GM23248 (cell line): ENCODE measurements at regions not wholly inside any gene's neighbourhood (a gene's known extent, or its start where the extent isn't known, plus 50 kb on each side); places are given as distances from the start of the nearest gene placed in this dataset.
"Not testable (repeated sequence)": the region's sequence is repeated elsewhere in the genome, so short reads cannot be mapped to it uniquely, and the experiment has no call there.

Experiments
- DNase-seq: peaks from one replicate; pipeline ENCODE4 v3.0.0-alpha.2; 2015
- H2AFZ ChIP-seq: fragments of 200-600 bp; sonication (generic); 2 replicates; pipeline ENCODE4 v1.6.1; 2016; ENCODE audit warnings: antibody characterized with exemption
- H3F3A ChIP-seq: fragments of 200-600 bp; sonication (generic); 2 replicates; pipeline ENCODE4 v1.6.1; 2016; ENCODE audit warnings: mild to moderate bottlenecking, antibody characterized with exemption, mixed run types; ENCODE audit not compliant: insufficient read depth
- H3K27ac ChIP-seq: fragments of 200-600 bp; sonication (generic); 2 replicates; pipeline ENCODE4 v1.5.1; 2016; ENCODE audit warnings: mild to moderate bottlenecking
- H3K27me3 ChIP-seq: fragments of 200-600 bp; sonication (generic); replicated peaks from 2 replicates; pipeline ENCODE4 v1.6.1; 2016; ENCODE audit warnings: mild to moderate bottlenecking; ENCODE audit not compliant: insufficient read depth
- H3K36me3 ChIP-seq: fragments of 200-600 bp; sonication (generic); 2 replicates; pipeline ENCODE4 v1.6.1; 2016; ENCODE audit warnings: low read depth, mild to moderate bottlenecking
- H3K4me1 ChIP-seq: fragments of 200-600 bp; sonication (generic); 2 replicates; pipeline ENCODE4 v1.6.1; 2016; ENCODE audit warnings: mild to moderate bottlenecking; ENCODE audit not compliant: insufficient read depth
- H3K4me2 ChIP-seq: fragments of 200-600 bp; sonication (generic); one replicate; pipeline ENCODE4 v1.6.1; 2016; ENCODE audit warnings: mild to moderate bottlenecking; ENCODE audit not compliant: unreplicated experiment
- H3K4me3 ChIP-seq: fragments of 200-600 bp; sonication (generic); 2 replicates; pipeline ENCODE4 v1.5.1; 2016; ENCODE audit warnings: mild to moderate bottlenecking
- H3K79me2 ChIP-seq: fragments of 200-600 bp; sonication (generic); 2 replicates; pipeline ENCODE4 v1.6.1; 2016; ENCODE audit warnings: mild to moderate bottlenecking; ENCODE audit not compliant: insufficient read depth
- H3K9ac ChIP-seq: fragments of 200-600 bp; sonication (generic); 2 replicates; pipeline ENCODE4 v1.6.1; 2016; ENCODE audit warnings: mild to moderate bottlenecking
- H3K9me2 ChIP-seq: fragments of 200-600 bp; sonication (generic); 2 replicates; pipeline ENCODE4 v1.6.1; 2016; ENCODE audit warnings: mixed run types, mild to moderate bottlenecking, moderate library complexity; ENCODE audit not compliant: insufficient read depth
- H3K9me3 ChIP-seq: fragments of 200-600 bp; sonication (generic); one replicate; pipeline ENCODE4 v1.6.1; 2017; ENCODE audit warnings: low read depth
- H4K20me1 ChIP-seq: fragments of 200-600 bp; sonication (generic); 2 replicates; pipeline ENCODE4 v1.6.0; 2016; ENCODE audit not compliant: insufficient read depth
- EZH2 ChIP-seq: fragments of 200-600 bp; sonication (generic); IDR thresholded peaks from 2 replicates; pipeline ENCODE4 v1.6.1; 2018; ENCODE audit warnings: antibody characterized with exemption, mild to moderate bottlenecking; ENCODE audit not compliant: insufficient read depth, poor library complexity, severe bottlenecking
- EZH2phosphoT487 ChIP-seq: fragments of 200-600 bp; sonication (generic); IDR thresholded peaks from 2 replicates; pipeline ENCODE4 v1.6.1; 2018; ENCODE audit warnings: antibody characterized with exemption, moderate library complexity, mild to moderate bottlenecking, low read depth; ENCODE audit not compliant: insufficient read depth
- WGBS, 2 experiments: methylation state at CpG; one replicate each; pipeline ENCODE4 v1.1.6; 2015 to 2017; ENCODE audit warnings: low lambda C conversion rate in 2 of 2, low coverage in 1 of 2; ENCODE audit errors: missing lambda C conversion rate in 2 of 2; 5-methylcytosine and 5-hydroxymethylcytosine counted together
- in situ Hi-C: fragments of 300-500 bp; cut with MboI; formaldehyde crosslinking; loops from 2 replicates; pipeline ENCODE4 v1.15.0; 2020

DNA sequence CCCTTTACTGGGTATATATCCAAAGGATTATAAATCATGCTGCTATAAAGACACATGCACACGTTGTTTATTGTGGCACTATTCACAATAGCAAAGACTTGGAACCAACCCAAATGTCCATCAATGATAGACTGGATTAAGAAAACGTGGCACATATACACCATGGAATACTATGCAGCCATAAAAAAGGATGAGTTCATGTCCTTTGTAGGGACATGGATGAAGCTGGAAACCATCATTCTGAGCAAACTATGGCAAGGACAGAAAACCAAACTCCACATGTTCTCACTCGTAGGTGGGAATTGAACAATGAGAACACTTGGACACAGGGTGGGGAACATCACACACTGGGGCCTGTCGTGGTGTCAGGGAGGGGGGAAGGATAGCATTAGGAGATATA lies 59.2 kb downstream of the CXorf49B start:
- H3K9me3 ChIP-seq, H3F3A ChIP-seq, H2AFZ ChIP-seq, H3K9ac ChIP-seq, H3K27ac ChIP-seq, H3K9me2 ChIP-seq, H4K20me1 ChIP-seq, H3K4me2 ChIP-seq, H3K4me1 ChIP-seq, H3K36me3 ChIP-seq, in situ Hi-C loops, H3K4me3 ChIP-seq, H3K79me2 ChIP-seq, DNase-seq, H3K27me3 ChIP-seq: not testable (repeated sequence)
- WGBS, 2 experiments: 18 to 23% methylated on average over 3 to 4 of the region's 4 CpGs

DNA sequence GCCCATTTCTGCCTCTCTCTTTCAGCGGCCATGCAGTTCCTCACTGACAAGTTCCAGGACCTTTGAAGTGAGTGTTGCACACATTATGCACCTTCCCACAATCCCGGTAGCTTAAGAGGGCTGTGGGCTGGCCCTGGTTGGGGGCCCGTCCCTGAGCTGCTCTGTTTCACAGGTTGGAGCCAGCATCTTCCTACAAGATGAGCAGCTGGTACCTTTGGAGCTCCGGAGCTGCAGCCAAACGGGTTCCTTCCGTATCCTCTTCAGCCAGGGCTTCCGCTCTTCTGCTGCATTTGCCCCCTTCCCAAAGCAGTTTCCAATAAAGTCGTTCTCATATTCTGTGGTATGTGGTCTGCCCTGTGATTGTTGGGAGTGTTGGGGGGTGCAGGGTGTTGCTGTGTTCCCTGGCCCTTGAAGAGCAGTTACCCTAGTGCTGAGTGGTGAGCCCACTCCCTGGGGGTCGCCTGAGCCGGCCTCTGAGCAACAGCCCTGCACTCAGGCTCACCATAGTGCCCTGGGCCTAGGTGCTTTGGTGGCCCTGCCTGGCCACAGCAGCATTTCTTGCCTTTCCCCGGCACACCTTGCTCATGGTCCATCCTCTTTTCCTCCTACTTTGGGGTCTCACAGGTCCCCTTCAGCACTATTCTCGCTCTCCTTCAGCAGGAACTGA lies 60.4 kb downstream of the CXorf49B start:
- Histone ChIP-seq H4K20me1 (no peaks in the 10 kb centered on the region), H3K4me2 (no peak overlapping the region), H3K36me3 (no peaks in the 10 kb centered on the region), H3K27ac (no peak overlapping the region), H3K27me3 (no peaks in the 10 kb centered on the region), H3K9me2 (no peaks in the 10 kb centered on the region), H3K4me1 (no peaks in the 10 kb centered on the region), H3K4me3 (no peak overlapping the region), H3K9me3 (no peaks in the 10 kb centered on the region), H3K79me2 (no peaks in the 10 kb centered on the region), H2AFZ (no peak overlapping the region), H3F3A (no peaks in the 10 kb centered on the region), H3K9ac (no peak overlapping the region)
- 39% methylated on average over 9 to 11 of the region's 12 CpGs for WGBS, 2 experiments
- no peak for DNase-seq
- TF ChIP-seq EZH2 (no peak), EZH2phosphoT487 (no peak)
- in situ Hi-C loops: no loop called here

DNA sequence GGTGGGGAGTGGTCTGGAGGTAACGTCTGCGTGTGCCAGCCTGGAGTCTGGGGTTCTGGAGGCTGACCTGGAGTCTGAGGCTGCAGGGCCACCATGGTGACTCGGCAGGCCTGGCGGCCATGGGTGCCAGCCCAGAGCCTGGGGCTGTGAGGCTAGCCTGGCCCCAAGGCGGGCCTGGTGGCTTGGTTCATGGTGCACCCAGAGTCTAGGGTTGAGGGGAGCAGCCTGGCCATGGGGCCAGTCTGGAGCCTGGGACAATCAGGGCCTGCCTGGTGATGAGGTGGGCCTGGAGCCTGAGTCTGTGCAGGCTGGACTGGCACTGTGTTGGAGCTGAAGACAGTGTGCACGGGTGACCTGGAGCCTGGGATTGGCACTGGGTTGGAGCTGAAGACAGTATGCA lies 64.9 kb downstream of the CXorf49B start:
- in situ Hi-C loops: no loop called here
- H3K4me1 ChIP-seq: no peaks in the 10 kb centered on the region
- no peaks in the 10 kb centered on the region for H3F3A ChIP-seq
- no peaks in the 10 kb centered on the region for H3K79me2 ChIP-seq
- no peak overlapping the region for H3K4me2 ChIP-seq
- no peak for TF ChIP-seq EZH2
- TF ChIP-seq EZH2phosphoT487: no peak
- no peak overlapping the region for H3K4me3 ChIP-seq
- 37 to 39% methylated on average over 3 to 5 of the region's 6 CpGs for WGBS, 2 experiments
- H3K9me3 ChIP-seq: no peaks in the 10 kb centered on the region
- H3K27me3 ChIP-seq: no peaks in the 10 kb centered on the region
- H2AFZ ChIP-seq: no peak overlapping the region
- H3K9me2 ChIP-seq: no peaks in the 10 kb centered on the region
- no peaks in the 10 kb centered on the region for H4K20me1 ChIP-seq
- no peak overlapping the region for H3K27ac ChIP-seq
- no peak overlapping the region for H3K9ac ChIP-seq
- no peak for DNase-seq
- no peaks in the 10 kb centered on the region for H3K36me3 ChIP-seq

DNA sequence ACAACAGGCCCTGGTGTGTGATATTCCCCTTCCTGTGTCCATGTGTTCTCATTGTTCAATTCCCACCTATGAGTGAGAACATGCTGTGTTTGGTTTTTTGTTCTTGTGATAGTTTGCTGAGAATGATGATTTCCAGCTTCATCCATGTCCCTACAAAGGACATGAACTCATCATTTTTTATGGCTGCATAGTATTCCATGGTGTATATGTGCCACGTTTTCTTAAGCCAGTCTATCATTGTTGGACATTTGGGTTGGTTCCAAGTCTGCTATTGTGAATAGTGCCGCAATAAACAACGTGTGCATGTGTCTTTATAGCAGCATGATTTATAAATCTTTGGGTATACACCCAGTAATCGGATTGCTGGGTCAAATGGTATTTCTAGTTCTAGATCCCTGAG lies 72.6 kb upstream of the NHSL2 start:
- H3K9me3 ChIP-seq, H3K9ac ChIP-seq, H3F3A ChIP-seq, H2AFZ ChIP-seq, H4K20me1 ChIP-seq, H3K27me3 ChIP-seq, H3K36me3 ChIP-seq, H3K79me2 ChIP-seq, H3K4me2 ChIP-seq, DNase-seq, H3K27ac ChIP-seq, H3K4me1 ChIP-seq, H3K9me2 ChIP-seq, in situ Hi-C loops, H3K4me3 ChIP-seq: not testable (repeated sequence)
- 12 to 15% methylated on average over 4 of the region's 4 CpGs for WGBS, 2 experiments

DNA sequence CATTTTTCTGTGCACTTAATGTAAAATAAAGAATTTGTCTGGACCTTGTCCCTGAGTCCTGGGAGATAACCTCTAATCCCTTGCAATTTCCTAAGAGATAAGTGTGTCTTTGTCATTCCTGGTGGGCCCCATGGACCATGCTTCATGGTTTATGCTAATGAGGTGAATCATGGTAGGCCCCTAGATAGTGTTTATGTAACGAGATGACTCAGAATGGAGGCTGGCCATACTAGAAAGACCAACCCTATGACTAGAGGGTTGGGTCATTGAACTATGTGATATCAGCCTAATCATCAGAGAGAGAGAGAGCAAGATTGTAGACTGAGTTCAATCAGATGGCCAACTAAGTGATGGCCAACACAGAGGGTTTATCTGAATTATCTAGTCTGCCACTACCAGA lies 64.2 kb upstream of the NHSL2 start:
- no peaks in the 10 kb centered on the region for H3F3A ChIP-seq
- H3K9me2 ChIP-seq: no peaks in the 10 kb centered on the region
- H3K4me1 ChIP-seq: no peaks in the 10 kb centered on the region
- WGBS, 2 experiments: 0% methylated on average over 1 of the region's 1 CpG
- H3K79me2 ChIP-seq: no peaks in the 10 kb centered on the region
- peak; percentile 33 for DNase-seq
- TF ChIP-seq EZH2 (no peak), EZH2phosphoT487 (no peak)
- H3K4me3 ChIP-seq: no peak overlapping the region
- in situ Hi-C loops: no loop called here
- H3K27ac ChIP-seq: no peak overlapping the region
- no peaks in the 10 kb centered on the region for H4K20me1 ChIP-seq
- H2AFZ ChIP-seq: no peak overlapping the region
- no peak overlapping the region for H3K9ac ChIP-seq
- no peaks in the 10 kb centered on the region for H3K9me3 ChIP-seq
- no peak overlapping the region for H3K4me2 ChIP-seq
- 0 out of 2 replicates have a peak, but pooled peaks cover 5% of the 10 kb centered on the region for H3K27me3 ChIP-seq
- H3K36me3 ChIP-seq: no peaks in the 10 kb centered on the region
